Activated T-helper 1 cell treated with anti-CD3 and anti-CD28 coated beads, Interleukin-12 subunit alpha, Interleukin-12 subunit beta, Interleukin-2, Interleukin-4 antibody, amounts not matched to agents 30 ng/mL and 10 ng/mL and 1 ng/mL, durations not matched to agents 14 hours and 24 hours and 36 hours (primary cell): ENCODE measurements at regions not wholly inside any gene's neighbourhood (a gene's known extent, or its start where the extent isn't known, plus 50 kb on each side); places are given as distances from the start of the nearest gene placed in this dataset.
"Not testable (repeated sequence)": the region's sequence is repeated elsewhere in the genome, so short reads cannot be mapped to it uniquely, and the experiment has no call there.

Source experiments
- DNase-seq: peaks from one replicate; pipeline ENCODE4 v3.0.0; 2021; ENCODE audit warnings: low spot score
- H3K27ac Mint-ChIP-seq: one replicate; pipeline ENCODE4 v1.8.0; 2021; ENCODE audit warnings: mild to moderate bottlenecking, mixed read lengths
- H3K27me3 Mint-ChIP-seq: one replicate; pipeline ENCODE4 v1.8.0; 2022; ENCODE audit warnings: mild to moderate bottlenecking, moderate library complexity, mixed read lengths; ENCODE audit not compliant: insufficient read depth
- H3K36me3 Mint-ChIP-seq: one replicate; pipeline ENCODE4 v1.8.0; 2021; ENCODE audit warnings: low read depth, mixed read lengths
- H3K4me1 Mint-ChIP-seq: one replicate; pipeline ENCODE4 v1.8.0; 2021; ENCODE audit warnings: low read depth, mixed read lengths
- H3K4me3 Mint-ChIP-seq: one replicate; pipeline ENCODE4 v1.8.0; 2021; ENCODE audit warnings: mild to moderate bottlenecking, moderate library complexity, mixed read lengths
- H3K9me3 Mint-ChIP-seq: one replicate; pipeline ENCODE4 v1.8.0; 2021; ENCODE audit warnings: mixed read lengths
- intact Hi-C: fragments of 100-400 bp; cut with micrococcal nuclease; formaldehyde crosslinking; loops from one replicate; pipeline ENCODE4 v1.15.1; 2024

DNA sequence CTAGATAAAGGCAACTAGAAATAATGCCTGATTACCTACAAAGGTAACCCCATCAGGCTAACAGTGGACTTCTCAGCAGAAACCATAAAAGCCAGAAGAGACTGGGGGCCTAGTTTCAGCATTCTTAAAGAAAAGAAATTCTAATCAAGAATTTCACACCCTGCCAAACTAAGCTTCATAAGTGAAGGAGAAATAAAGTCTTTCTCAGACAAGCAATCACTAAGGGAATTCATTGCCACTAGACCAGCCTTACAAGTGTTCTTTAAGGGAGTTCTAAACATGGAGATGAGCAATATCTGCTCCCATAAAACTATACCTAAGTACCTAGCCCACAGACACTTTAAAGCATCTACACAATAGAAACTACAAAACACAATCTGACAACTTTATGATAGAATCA, 823.5 kb downstream of the PCDH17 start:
- H3K4me1 Mint-ChIP-seq = no peaks in the 10 kb centered on the region
- peaks cover 16% of the 10 kb centered on the region for H3K9me3 Mint-ChIP-seq
- no peaks in the 10 kb centered on the region for H3K36me3 Mint-ChIP-seq

DNA sequence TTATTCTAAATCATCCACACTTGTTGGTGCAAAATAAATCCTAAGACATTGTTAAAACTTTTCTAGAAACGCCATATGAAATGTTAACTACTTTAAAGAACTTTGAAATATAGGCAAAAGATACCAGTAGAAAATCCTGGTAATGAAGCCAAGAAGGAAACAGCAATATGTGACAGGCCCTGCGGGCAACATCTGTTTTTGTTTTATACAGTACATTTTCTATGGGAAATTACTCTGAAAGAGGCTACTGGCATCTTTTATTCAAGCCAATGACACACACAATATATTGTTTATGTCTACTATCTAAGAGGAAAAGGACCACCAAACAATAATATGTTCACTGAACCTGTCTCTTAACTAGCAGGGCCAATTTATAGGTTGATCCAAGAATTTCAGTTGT, 829.7 kb downstream of the PCDH17 start:
- H3K4me1 Mint-ChIP-seq = no peaks in the 10 kb centered on the region
- H3K4me3 Mint-ChIP-seq = no peak overlapping the region
- no peaks in the 10 kb centered on the region for H3K36me3 Mint-ChIP-seq
- intact Hi-C loops = no loop called here
- peaks cover 10% of the 10 kb centered on the region for H3K9me3 Mint-ChIP-seq
- no peak for DNase-seq
- no peak overlapping the region for H3K27ac Mint-ChIP-seq
- no peaks in the 10 kb centered on the region for H3K27me3 Mint-ChIP-seq

More for the DNA sequence above, 823.5 kb downstream of the PCDH17 start:
- no peaks in the 10 kb centered on the region for H3K27me3 Mint-ChIP-seq
- no peak overlapping the region for H3K27ac Mint-ChIP-seq
- intact Hi-C loops = no loop called here
- H3K4me3 Mint-ChIP-seq = no peak overlapping the region
- DNase-seq = no peak

DNA sequence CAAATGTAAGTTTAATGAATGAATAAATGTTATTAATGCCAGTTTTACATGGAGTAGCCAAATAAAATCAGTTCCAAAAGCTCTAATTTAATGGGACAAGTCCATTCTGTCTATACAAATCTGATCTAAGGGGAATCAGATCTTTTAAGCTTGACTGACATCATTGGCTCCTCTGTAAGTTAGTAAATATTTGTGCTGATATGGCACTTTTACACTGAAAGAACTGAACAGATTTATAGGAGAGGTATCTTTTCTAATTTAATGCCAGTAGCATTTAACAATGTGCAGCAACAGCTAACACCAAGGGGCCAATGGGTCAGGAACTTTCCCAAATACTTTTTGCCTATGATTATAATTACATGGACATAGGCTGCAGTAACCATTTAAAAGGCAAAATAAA, 832.3 kb downstream of the PCDH17 start:
- Mint-ChIP-seq H3K27me3 (no peaks in the 10 kb centered on the region), H3K4me1 (no peaks in the 10 kb centered on the region), H3K27ac (no peak overlapping the region), H3K4me3 (no peak overlapping the region), H3K36me3 (no peaks in the 10 kb centered on the region), H3K9me3 (peaks cover 5% of the 10 kb centered on the region)
- DNase-seq = no peak
- intact Hi-C loops = no loop called here

DNA sequence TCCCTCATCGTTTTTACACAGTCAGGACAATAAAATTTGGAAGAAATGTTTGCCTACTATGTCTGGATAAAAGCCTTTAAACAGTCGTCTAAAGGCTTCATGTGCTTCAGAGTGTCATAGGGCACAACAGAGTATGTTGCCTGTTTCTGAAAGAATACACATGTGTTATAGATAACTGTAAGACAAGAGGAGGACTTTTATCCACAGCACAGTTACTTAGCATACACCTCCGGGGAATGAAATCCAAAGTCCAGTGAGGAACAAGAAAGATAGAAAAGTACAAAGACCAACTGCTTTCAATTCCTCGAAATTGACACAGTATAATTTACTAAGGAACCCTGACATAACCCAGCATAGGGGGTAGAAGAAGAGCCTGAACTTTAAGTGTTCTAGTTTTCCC, 835.6 kb downstream of the PCDH17 start:
- intact Hi-C loops = no loop called here
- H3K27ac Mint-ChIP-seq = no peak overlapping the region
- peaks cover 5% of the 10 kb centered on the region for H3K9me3 Mint-ChIP-seq
- H3K4me1 Mint-ChIP-seq = no peaks in the 10 kb centered on the region
- no peaks in the 10 kb centered on the region for H3K27me3 Mint-ChIP-seq
- no peak for DNase-seq
- H3K36me3 Mint-ChIP-seq = no peaks in the 10 kb centered on the region
- no peak overlapping the region for H3K4me3 Mint-ChIP-seq

DNA sequence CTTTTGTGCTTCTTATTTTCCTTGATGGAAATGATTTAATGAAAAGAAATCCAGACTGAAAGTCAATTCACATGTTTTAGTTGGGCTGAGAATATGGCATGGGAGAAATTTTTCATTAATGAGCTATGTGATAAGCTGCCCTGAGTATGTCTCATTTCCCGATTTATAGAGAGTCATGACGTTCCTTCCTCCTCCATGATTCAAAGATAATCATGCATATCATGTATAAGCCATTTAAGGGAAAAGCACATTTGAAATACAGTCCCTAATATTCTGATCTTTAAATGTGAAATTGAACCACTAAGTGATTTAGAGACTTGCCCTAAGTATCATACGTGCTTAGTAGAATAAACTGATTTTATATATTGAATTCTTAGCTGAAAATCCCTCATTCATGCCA, 840.9 kb downstream of the PCDH17 start:
- intact Hi-C loops = no loop called here
- Mint-ChIP-seq H3K36me3 (no peaks in the 10 kb centered on the region), H3K9me3 (peaks cover 9% of the 10 kb centered on the region), H3K4me3 (no peak overlapping the region), H3K4me1 (no peaks in the 10 kb centered on the region), H3K27me3 (no peaks in the 10 kb centered on the region), H3K27ac (no peak overlapping the region)
- DNase-seq = no peak

DNA sequence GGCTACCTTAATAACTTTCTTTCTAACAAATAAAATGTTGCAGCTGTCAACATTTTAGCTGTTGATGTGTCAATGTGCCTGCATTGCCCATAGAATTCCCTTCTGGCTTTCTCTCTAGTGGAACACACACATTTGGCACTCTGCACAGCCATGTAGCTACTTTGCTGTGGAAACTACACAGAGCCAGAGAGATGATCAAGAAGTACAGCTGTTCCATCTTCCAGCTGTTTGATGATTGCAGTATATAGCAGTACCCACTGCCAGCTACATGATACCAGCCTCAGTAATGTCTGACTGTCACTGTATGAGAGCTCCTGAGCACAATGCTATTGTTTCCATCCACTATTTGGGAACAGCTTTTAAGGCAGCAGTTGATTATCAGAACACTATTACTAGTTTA, 843.0 kb downstream of the PCDH17 start:
- no peaks in the 10 kb centered on the region for H3K4me1 Mint-ChIP-seq

DNA sequence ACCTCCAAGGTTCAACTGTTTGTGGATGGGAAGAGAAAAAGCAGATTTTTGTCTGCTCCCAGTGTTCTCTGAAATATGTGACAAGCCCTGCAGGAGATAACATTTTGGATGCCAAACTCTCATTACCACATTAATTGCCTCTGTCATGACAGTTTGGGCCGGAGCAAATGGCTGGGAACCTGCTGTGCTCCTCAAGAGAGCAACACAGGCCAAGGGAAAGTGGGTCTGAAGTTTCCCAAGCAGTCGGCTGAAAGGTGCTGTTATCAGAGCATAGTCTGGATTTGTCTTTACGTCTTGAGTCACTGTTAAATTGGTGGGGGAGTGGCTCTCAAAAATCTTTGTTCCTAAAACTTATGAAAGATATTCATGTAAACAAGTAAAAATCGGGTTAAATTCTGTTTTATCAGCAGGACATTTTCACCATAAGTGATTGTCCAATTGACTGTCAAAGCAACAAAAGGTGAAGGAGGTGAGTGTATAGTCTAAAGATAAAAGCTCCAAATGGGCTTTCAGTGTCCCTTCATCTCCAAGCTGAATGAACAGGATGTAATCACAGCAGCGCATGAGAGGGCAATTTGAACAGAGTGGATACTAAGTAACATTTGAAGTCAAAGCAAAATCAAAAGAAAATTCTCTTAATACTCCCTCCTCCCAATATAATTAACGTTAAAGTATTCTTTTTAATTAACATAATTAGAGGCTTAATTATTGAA, 844.8 kb downstream of the PCDH17 start:
- no peak overlapping the region for H3K27ac Mint-ChIP-seq

More for the DNA sequence above, 843.0 kb downstream of the PCDH17 start:
- Mint-ChIP-seq H3K27me3 (no peaks in the 10 kb centered on the region), H3K27ac (no peak overlapping the region), H3K9me3 (peaks cover 11% of the 10 kb centered on the region), H3K36me3 (no peaks in the 10 kb centered on the region), H3K4me3 (no peak overlapping the region)
- intact Hi-C loops = no loop called here
- no peak for DNase-seq

DNA sequence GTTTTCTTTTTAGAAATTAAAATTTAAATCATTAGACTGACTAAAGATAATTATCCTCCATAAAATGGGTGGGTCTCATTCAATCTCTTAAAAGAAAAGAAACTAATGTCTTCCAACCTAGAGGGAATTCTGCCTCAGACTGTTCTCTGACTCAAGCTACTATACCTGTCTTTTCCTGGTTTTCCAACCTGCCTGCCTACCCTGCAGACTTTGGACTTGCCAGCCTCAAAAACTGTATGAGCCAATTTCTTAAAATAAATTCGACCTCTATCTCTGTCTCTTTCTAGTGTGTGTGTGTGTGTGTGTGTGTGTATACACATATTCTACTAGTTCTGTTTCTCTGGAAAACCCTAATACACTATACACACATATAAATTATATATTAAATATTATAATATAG, 847.3 kb downstream of the PCDH17 start:
- no peaks in the 10 kb centered on the region for H3K36me3 Mint-ChIP-seq
- H3K9me3 Mint-ChIP-seq = peaks cover 16% of the 10 kb centered on the region

More for the DNA sequence above, 844.8 kb downstream of the PCDH17 start:
- Mint-ChIP-seq H3K4me1 (no peaks in the 10 kb centered on the region), H3K27me3 (no peaks in the 10 kb centered on the region), H3K36me3 (no peaks in the 10 kb centered on the region), H3K9me3 (peaks cover 15% of the 10 kb centered on the region), H3K4me3 (no peak overlapping the region)
- DNase-seq = no peak
- intact Hi-C loops = no loop called here

DNA sequence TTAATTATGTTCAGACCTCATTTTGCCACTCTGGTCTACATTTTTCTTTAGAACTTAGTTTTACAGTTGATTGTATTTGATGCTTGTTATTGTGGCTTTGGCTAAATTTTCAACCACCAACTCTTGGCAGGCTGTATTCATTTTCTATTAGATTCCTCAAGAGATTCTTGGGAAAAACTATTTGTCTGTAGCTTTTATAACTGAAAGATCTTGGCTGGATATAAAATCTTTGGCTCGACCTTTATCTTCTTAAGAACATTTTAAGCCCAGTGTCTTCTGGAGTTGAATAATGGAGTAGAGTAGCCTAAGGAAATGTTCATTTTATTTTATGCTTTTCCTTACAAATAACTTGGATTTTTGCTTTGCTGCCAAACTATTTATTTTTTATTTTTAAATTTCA, 848.5 kb downstream of the PCDH17 start:
- peaks cover 16% of the 10 kb centered on the region for H3K9me3 Mint-ChIP-seq
- H3K27me3 Mint-ChIP-seq = no peaks in the 10 kb centered on the region
- H3K4me3 Mint-ChIP-seq = no peak overlapping the region
- no peaks in the 10 kb centered on the region for H3K36me3 Mint-ChIP-seq
- H3K27ac Mint-ChIP-seq = no peak overlapping the region
- no peaks in the 10 kb centered on the region for H3K4me1 Mint-ChIP-seq
- no peak for DNase-seq
- intact Hi-C loops = no loop called here

More for the DNA sequence above, 847.3 kb downstream of the PCDH17 start:
- H3K27me3 Mint-ChIP-seq = no peaks in the 10 kb centered on the region
- no peaks in the 10 kb centered on the region for H3K4me1 Mint-ChIP-seq
- H3K4me3 Mint-ChIP-seq = no peak overlapping the region
- no peak overlapping the region for H3K27ac Mint-ChIP-seq
- no peak for DNase-seq
- intact Hi-C loops = no loop called here

DNA sequence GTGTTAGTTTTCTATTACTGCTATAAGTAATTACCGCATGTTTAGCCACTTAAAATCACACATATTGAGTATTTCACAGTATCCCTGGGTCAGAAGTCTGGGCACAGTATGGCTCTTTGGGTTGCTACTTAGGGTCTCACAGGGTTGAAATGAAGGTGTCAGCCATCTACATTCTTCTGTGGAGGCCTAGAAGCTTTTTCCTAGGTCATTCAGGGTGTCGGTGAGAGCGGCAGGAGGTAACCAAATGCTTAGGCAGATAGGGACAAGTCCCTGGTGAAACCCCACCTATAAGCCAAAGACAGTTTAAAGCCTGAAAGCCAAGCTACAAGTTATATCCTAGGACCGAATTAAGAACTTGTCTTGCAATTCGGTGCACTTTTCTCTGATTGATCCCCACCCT, 856.7 kb downstream of the PCDH17 start:
- H3K4me3 Mint-ChIP-seq = no peak overlapping the region
- H3K36me3 Mint-ChIP-seq = no peaks in the 10 kb centered on the region
- peaks cover 8% of the 10 kb centered on the region for H3K9me3 Mint-ChIP-seq
- intact Hi-C loops = no loop called here
- no peaks in the 10 kb centered on the region for H3K4me1 Mint-ChIP-seq
- no peak for DNase-seq
- no peaks in the 10 kb centered on the region for H3K27me3 Mint-ChIP-seq
- no peak overlapping the region for H3K27ac Mint-ChIP-seq

DNA sequence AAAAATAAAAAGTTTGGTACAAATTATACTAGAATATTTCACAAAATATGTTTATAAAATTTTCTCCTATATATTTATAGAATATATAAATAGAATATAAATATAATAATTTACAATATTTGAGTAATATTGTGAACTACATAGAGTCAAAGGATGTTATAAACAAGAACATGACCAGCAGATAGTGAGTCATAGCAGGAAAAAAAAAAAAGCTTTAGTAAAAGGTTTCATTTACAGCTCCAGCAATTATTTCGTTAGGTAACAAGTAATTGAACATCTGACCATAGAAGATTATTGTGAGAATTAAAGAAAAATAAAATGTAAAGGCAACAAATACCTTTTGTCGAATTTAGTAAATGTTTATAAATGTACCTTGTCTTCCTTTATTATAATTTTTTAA, 864.1 kb downstream of the PCDH17 start:
- no peaks in the 10 kb centered on the region for H3K4me1 Mint-ChIP-seq
- H3K36me3 Mint-ChIP-seq = no peaks in the 10 kb centered on the region
- no peaks in the 10 kb centered on the region for H3K9me3 Mint-ChIP-seq
- DNase-seq = no peak
- no peaks in the 10 kb centered on the region for H3K27me3 Mint-ChIP-seq
- H3K4me3 Mint-ChIP-seq = no peak overlapping the region
- intact Hi-C loops = no loop called here
- H3K27ac Mint-ChIP-seq = no peak overlapping the region

DNA sequence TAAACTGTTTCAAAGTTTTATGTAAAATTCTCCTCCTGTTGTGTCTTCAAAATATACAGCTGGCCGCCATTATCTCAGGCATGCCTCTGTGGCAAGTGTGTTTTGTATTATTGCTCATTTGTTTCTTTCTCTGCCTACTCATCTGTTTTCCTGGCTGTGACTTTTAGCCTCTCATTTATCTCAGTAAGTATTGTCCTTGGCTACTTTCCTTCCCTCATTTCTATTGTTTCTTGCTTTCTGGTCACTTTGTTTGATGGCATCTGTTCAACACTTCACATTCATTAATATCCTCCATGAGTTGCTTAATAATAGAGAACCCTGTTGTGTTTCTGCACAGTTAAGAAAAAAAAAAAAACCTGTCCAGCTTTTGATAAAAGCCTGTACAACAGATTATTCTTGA, 869.4 kb downstream of the PCDH17 start:
- intact Hi-C loops = no loop called here
- Mint-ChIP-seq H3K36me3 (no peaks in the 10 kb centered on the region), H3K4me3 (no peak overlapping the region), H3K27me3 (no peaks in the 10 kb centered on the region), H3K9me3 (peaks cover 11% of the 10 kb centered on the region), H3K27ac (no peak overlapping the region), H3K4me1 (no peaks in the 10 kb centered on the region)
- no peak for DNase-seq

DNA sequence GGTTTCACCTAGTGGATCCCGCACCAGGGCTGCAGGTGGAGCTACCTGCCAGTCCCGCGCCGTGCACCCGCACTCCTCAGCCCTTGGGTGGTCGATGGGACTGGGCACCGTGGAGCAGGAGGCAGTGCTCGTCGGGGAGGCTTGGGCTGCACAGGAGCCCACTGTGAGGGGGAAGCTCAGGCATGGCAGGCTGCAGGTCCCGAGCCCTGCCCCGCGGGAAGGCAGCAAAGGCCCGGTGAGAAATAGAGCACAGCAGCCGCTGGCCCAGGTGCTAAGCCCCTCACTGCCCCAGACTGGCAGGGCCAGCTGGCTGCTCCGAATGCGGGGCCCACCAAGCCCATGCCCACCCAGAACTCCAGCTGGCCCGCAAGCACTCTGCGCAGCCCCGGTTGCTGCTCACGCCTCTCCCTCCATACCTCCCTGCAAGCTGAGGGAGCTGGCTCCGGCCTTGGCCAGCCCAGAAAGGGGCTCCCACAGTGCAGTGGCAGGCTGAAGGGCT, 872.7 kb downstream of the PCDH17 start:
- H3K36me3 Mint-ChIP-seq, H3K27me3 Mint-ChIP-seq, intact Hi-C loops, DNase-seq, H3K4me3 Mint-ChIP-seq, H3K27ac Mint-ChIP-seq, H3K4me1 Mint-ChIP-seq: not testable (repeated sequence)
- H3K9me3 Mint-ChIP-seq = peaks cover 15% of the 10 kb centered on the region
